IMR-90 (cell line): ENCODE measurements at regions not wholly inside any gene's neighbourhood (a gene's known extent, or its start where the extent isn't known, plus 50 kb on each side); places are given as distances from the start of the nearest gene placed in this dataset.

Experiments used
- ATAC-seq: fragments of 200-7000 bp; cut with Tn5 transposase; 2 replicates; pipeline ENCODE4 v1.9.1; 2020; ENCODE audit warnings: low read depth, mild to moderate bottlenecking, moderate library complexity
- BruUV-seq: library from RNA; stranded (reverse); fragments of 400-500 nt; replicated peaks from 2 replicates; lab custom pipeline; 2021; lab: Mats Ljungman, UMichigan
- CTCF ChIA-PET: fragments of 300-600 bp; formaldehyde crosslinking; extraction: SDS; loops from one replicate; lab custom pipeline; 2021; ENCODE audit warnings: antibody characterized with exemption; lab: Yijun Ruan, JAX
- POLR2A ChIA-PET: fragments of 300-600 bp; sonication (Branson Sonifier 250); formaldehyde crosslinking; loops from one replicate; lab custom pipeline; 2022; ENCODE audit warnings: antibody characterized with exemption; ENCODE audit not compliant: unreplicated experiment; lab: Charles Lee
- DNase-seq: peaks from one replicate; pipeline ENCODE4 v3.0.0; 2013
- H2AFZ ChIP-seq: replicated peaks from 2 replicates; pipeline ENCODE3; 2013; ENCODE audit warnings: low read length, mild to moderate bottlenecking; ENCODE audit not compliant: poor library complexity
- H2AK5ac ChIP-seq: 2 replicates; pipeline ENCODE4 v1.6.1; 2013; ENCODE audit warnings: low read depth, low read length, inconsistent platforms
- H2AK9ac ChIP-seq: replicated peaks from 2 replicates; pipeline ENCODE3; 2013; ENCODE audit warnings: mild to moderate bottlenecking, low read depth, low read length, moderate library complexity; ENCODE audit not compliant: poor library complexity
- H2BK120ac ChIP-seq: 2 replicates; pipeline ENCODE4 v1.6.1; 2013; ENCODE audit warnings: low read depth, low read length, inconsistent platforms
- H2BK15ac ChIP-seq: 3 replicates; pipeline ENCODE4 v1.6.1; 2013; ENCODE audit warnings: low read depth, low read length, inconsistent platforms
- H2BK20ac ChIP-seq: 2 replicates; pipeline ENCODE4 v1.6.1; 2013; ENCODE audit warnings: low read depth, mild to moderate bottlenecking, inconsistent platforms, low read length, moderate library complexity
- H2BK5ac ChIP-seq: 2 replicates; pipeline ENCODE4 v1.6.1; 2013; ENCODE audit warnings: mild to moderate bottlenecking, low read depth, low read length, inconsistent platforms; ENCODE audit not compliant: poor library complexity, severe bottlenecking
- H3K14ac ChIP-seq: replicated peaks from 2 replicates; pipeline ENCODE4 v1.6.1; 2013; ENCODE audit warnings: low read depth, low read length, inconsistent platforms
- H3K18ac ChIP-seq: 2 replicates; pipeline ENCODE4 v1.6.1; 2013; ENCODE audit warnings: low read depth, low read length, control low read depth
- H3K23ac ChIP-seq: 2 replicates; pipeline ENCODE4 v1.6.1; 2013; ENCODE audit warnings: low read depth, low read length, inconsistent platforms
- H3K27ac ChIP-seq: 2 replicates; pipeline ENCODE4 v1.5.1; 2013; ENCODE audit warnings: mild to moderate bottlenecking, control low read depth, low read length; ENCODE audit not compliant: insufficient read depth
- H3K27me3 ChIP-seq: 2 replicates; pipeline ENCODE4 v1.6.1; 2013; ENCODE audit warnings: low read length; ENCODE audit not compliant: control insufficient read depth, insufficient read depth
- H3K36me3 ChIP-seq: 2 replicates; pipeline ENCODE4 v1.6.1; 2013; ENCODE audit warnings: low read length, mixed read lengths; ENCODE audit not compliant: control insufficient read depth, insufficient read depth
- H3K4ac ChIP-seq: 2 replicates; pipeline ENCODE4 v1.6.1; 2013; ENCODE audit warnings: low read depth, low read length, inconsistent platforms
- H3K4me1 ChIP-seq: 2 replicates; pipeline ENCODE4 v1.6.1; 2013; ENCODE audit warnings: low read length, mixed read lengths; ENCODE audit not compliant: control insufficient read depth, insufficient read depth
- H3K4me2 ChIP-seq: 2 replicates; pipeline ENCODE4 v1.6.1; 2013; ENCODE audit warnings: low read depth, mild to moderate bottlenecking, control low read depth, low read length, moderate library complexity
- H3K4me3 ChIP-seq: 2 replicates; pipeline ENCODE4 v1.5.1; 2013; ENCODE audit warnings: low read depth, mild to moderate bottlenecking, control low read depth, low read length, moderate library complexity; ENCODE audit not compliant: insufficient read depth
- H3K56ac ChIP-seq: 2 replicates; pipeline ENCODE4 v1.6.1; 2013; ENCODE audit warnings: low read length, inconsistent platforms; ENCODE audit not compliant: insufficient read depth; ENCODE audit errors: extremely low read depth
- H3K79me1 ChIP-seq, 2 experiments: 2 replicates each; pipeline ENCODE4 v1.6.1; 2013; ENCODE audit warnings: low read length in 2 of 2, inconsistent platforms in 1 of 2, low read depth in 1 of 2
- H3K9ac ChIP-seq: 2 replicates; pipeline ENCODE4 v1.6.1; 2013; ENCODE audit warnings: low read depth, low read length, control low read depth
- H3K9me1 ChIP-seq: 2 replicates; pipeline ENCODE4 v1.6.1; 2013; ENCODE audit warnings: low read length, inconsistent platforms; ENCODE audit not compliant: insufficient read depth
- H3K9me3 ChIP-seq: 2 replicates; pipeline ENCODE4 v1.6.1; 2013; ENCODE audit warnings: low read length; ENCODE audit not compliant: control insufficient read depth, insufficient read depth
- H4K20me1 ChIP-seq: 2 replicates; pipeline ENCODE4 v1.6.1; 2013; ENCODE audit warnings: low read length, inconsistent platforms; ENCODE audit not compliant: insufficient read depth
- H4K5ac ChIP-seq: 2 replicates; pipeline ENCODE4 v1.6.1; 2013; ENCODE audit warnings: mild to moderate bottlenecking, low read depth, low read length, control low read depth
- H4K8ac ChIP-seq, 2 experiments: 2 replicates each; pipeline ENCODE4 v1.6.1; 2013; ENCODE audit warnings: low read depth in 2 of 2, low read length in 2 of 2, control low read depth in 1 of 2, inconsistent platforms in 1 of 2
- H4K91ac ChIP-seq: 2 replicates; pipeline ENCODE4 v1.6.1; 2013; ENCODE audit warnings: low read depth, low read length, inconsistent platforms; ENCODE audit not compliant: insufficient read depth
- BHLHE40 ChIP-seq: fragments of 150-350 bp; IDR thresholded peaks from 2 replicates; pipeline ENCODE4 v1.6.1; 2016; ENCODE audit warnings: mild to moderate bottlenecking, low read depth, low read length
- ELK1 ChIP-seq: fragments of 150-350 bp; IDR thresholded peaks from 2 replicates; pipeline ENCODE4 v1.6.1; 2016; ENCODE audit warnings: low read depth, mild to moderate bottlenecking, low read length, moderate library complexity, borderline replicate concordance
- FOS ChIP-seq: fragments of 150-350 bp; IDR thresholded peaks from 2 replicates; pipeline ENCODE4 v1.6.1; 2016; ENCODE audit warnings: low read depth, low read length
- MAFK ChIP-seq: IDR thresholded peaks from 2 replicates; pipeline ENCODE4 v1.6.1; 2012; ENCODE audit warnings: low read depth, low read length, improper control_type of control experiment
- MAZ ChIP-seq: IDR thresholded peaks from 2 replicates; pipeline ENCODE4 v1.6.1; 2012; ENCODE audit warnings: low read depth, mild to moderate bottlenecking, low read length, improper control_type of control experiment, moderate library complexity, borderline replicate concordance
- MXI1 ChIP-seq: IDR thresholded peaks from 2 replicates; pipeline ENCODE4 v1.6.1; 2012; ENCODE audit warnings: low read depth, mild to moderate bottlenecking, low read length, moderate library complexity, borderline replicate concordance
- NFE2L2 ChIP-seq: fragments of 150-350 bp; IDR thresholded peaks from 2 replicates; pipeline ENCODE4 v1.6.1; 2016; ENCODE audit warnings: low read depth, mild to moderate bottlenecking, low read length
- POLR2A ChIP-seq: IDR thresholded peaks from 2 replicates; pipeline ENCODE4 v1.6.1; 2012; ENCODE audit warnings: mild to moderate bottlenecking, low read depth, low read length
- RAD21 ChIP-seq: IDR thresholded peaks from 2 replicates; pipeline ENCODE4 v1.6.1; 2012; ENCODE audit warnings: low read length, improper control_type of control experiment
- RCOR1 ChIP-seq: IDR thresholded peaks from 2 replicates; pipeline ENCODE4 v1.6.1; 2012; ENCODE audit warnings: mild to moderate bottlenecking, low read length, improper control_type of control experiment; ENCODE audit not compliant: insufficient replicate concordance
- RFX5 ChIP-seq: IDR thresholded peaks from 2 replicates; pipeline ENCODE4 v1.8.0; 2012; ENCODE audit warnings: low read depth, mild to moderate bottlenecking, low read length, moderate library complexity
- SMC3 ChIP-seq: fragments of 150-350 bp; IDR thresholded peaks from 2 replicates; pipeline ENCODE4 v1.6.1; 2016; ENCODE audit warnings: low read depth, mild to moderate bottlenecking, antibody characterized with exemption, low read length, moderate library complexity
- USF2 ChIP-seq: fragments of 150-350 bp; IDR thresholded peaks from 2 replicates; pipeline ENCODE4 v1.6.1; 2017; ENCODE audit warnings: mild to moderate bottlenecking, antibody characterized with exemption, low read length, low read depth
- WGBS, 2 experiments: methylation state at CpG; one replicate each; pipeline versions ENCODE4 v1.1.5 to v1.1.7; 2013; ENCODE audit warnings: missing lambda C conversion rate in 2 of 2; ENCODE audit not compliant: insufficient read length in 1 of 2; ENCODE audit errors: extremely low coverage in 2 of 2; 5-methylcytosine and 5-hydroxymethylcytosine counted together
- dilution Hi-C: fragments of 300-500 bp; cut with HindIII; formaldehyde crosslinking; loops from one replicate; pipeline ENCODE4 v1.14.3; 2018; ENCODE audit warnings: low sequenced_read_pairs; ENCODE audit not compliant: unreplicated experiment
- in situ Hi-C: fragments of 300-500 bp; cut with MboI; formaldehyde crosslinking; loops from 3 replicates; pipeline ENCODE4 v1.14.3; 2019; ENCODE audit warnings: low sequenced_read_pairs, inconsistent platforms, mixed read lengths
- intact Hi-C: fragments of 100-400 bp; cut with micrococcal nuclease; formaldehyde crosslinking; loops from 2 replicates; pipeline ENCODE4 v1.10.0; 2022
- TF ChIP-seq, protein P1 (sequence below): conservative IDR thresholded peaks from 2 replicates; pipeline ENCODE4 v1.5.1; 2012; ENCODE audit warnings: mild to moderate bottlenecking, low read depth, low read length, improper control_type of control experiment

GRCh38 chr2:183536290-183536689 lies 412.0 kb downstream of the NUP35 start:
- Histone ChIP-seq H2BK120ac (no peak overlapping the region), H3K23ac (no peak overlapping the region), H3K4me1 (no peaks in the 10 kb centered on the region), H2AK9ac (no peak overlapping the region), H2BK15ac (no peak overlapping the region), H4K8ac (no peak overlapping the region), H3K27ac (no peak overlapping the region), H3K9me3 (peaks cover 4% of the 10 kb centered on the region; the same call in 1 of the 2 replicates), H3K27me3 (no peaks in the 10 kb centered on the region), H3K4me2 (no peak overlapping the region), H3K79me1 (no peaks in the 10 kb centered on the region), H4K20me1 (no peaks in the 10 kb centered on the region), H2AK5ac (no peak overlapping the region), H3K18ac (no peak overlapping the region), H3K36me3 (no peaks in the 10 kb centered on the region), H2BK5ac (no peak overlapping the region), H3K9me1 (no peaks in the 10 kb centered on the region), H2AFZ (no peak overlapping the region), H3K9ac (no peak overlapping the region), H4K91ac (no peak overlapping the region), H3K14ac (no peak overlapping the region), H3K4me3 (no peak overlapping the region), H3K4ac (no peak overlapping the region), H3K56ac (no peak overlapping the region; the same call in 1 of the 2 replicates), H4K5ac (no peak overlapping the region), H2BK20ac (no peak overlapping the region)
- DNase-seq (no peak), ATAC-seq (no peak)
- intact Hi-C loops (no loop called here), dilution Hi-C loops (no loop called here), in situ Hi-C loops (no loop called here)
- TF ChIP-seq BHLHE40, result no peak
- TF ChIP-seq, protein P1, sequence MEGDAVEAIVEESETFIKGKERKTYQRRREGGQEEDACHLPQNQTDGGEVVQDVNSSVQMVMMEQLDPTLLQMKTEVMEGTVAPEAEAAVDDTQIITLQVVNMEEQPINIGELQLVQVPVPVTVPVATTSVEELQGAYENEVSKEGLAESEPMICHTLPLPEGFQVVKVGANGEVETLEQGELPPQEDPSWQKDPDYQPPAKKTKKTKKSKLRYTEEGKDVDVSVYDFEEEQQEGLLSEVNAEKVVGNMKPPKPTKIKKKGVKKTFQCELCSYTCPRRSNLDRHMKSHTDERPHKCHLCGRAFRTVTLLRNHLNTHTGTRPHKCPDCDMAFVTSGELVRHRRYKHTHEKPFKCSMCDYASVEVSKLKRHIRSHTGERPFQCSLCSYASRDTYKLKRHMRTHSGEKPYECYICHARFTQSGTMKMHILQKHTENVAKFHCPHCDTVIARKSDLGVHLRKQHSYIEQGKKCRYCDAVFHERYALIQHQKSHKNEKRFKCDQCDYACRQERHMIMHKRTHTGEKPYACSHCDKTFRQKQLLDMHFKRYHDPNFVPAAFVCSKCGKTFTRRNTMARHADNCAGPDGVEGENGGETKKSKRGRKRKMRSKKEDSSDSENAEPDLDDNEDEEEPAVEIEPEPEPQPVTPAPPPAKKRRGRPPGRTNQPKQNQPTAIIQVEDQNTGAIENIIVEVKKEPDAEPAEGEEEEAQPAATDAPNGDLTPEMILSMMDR, result no peak
- TF ChIP-seq FOS, result no peak
- TF ChIP-seq NFE2L2, result no peak
- TF ChIP-seq MXI1, result no peak
- no peak for TF ChIP-seq POLR2A
- no peak for TF ChIP-seq SMC3
- TF ChIP-seq RCOR1, result no peak
- TF ChIP-seq USF2, result no peak
- no peak for TF ChIP-seq MAZ
- no peak for TF ChIP-seq RFX5
- TF ChIP-seq RAD21, result no peak
- TF ChIP-seq MAFK, result no peak
- no peak for TF ChIP-seq ELK1
- no CpG with 5 or more reads among the region's 3 CpGs for WGBS, 2 experiments
- no TSS peak for BruUV-seq
- CTCF ChIA-PET, result no interaction called here
- POLR2A ChIA-PET, result no interaction called here
